H1 (cell line): ENCODE measurements at regions not wholly inside any gene's neighbourhood (a gene's known extent, or its start where the extent isn't known, plus 50 kb on each side); places are given as distances from the start of the nearest gene placed in this dataset.

Experiments used
- CTCF ChIA-PET: fragments of 300-600 bp; sonication (Branson Sonifier 250); formaldehyde crosslinking; loops from one replicate; lab custom pipeline; 2021; ENCODE audit not compliant: partially characterized antibody; lab: Charles Lee
- POLR2A ChIA-PET: fragments of 300-600 bp; sonication (Branson Sonifier 250); formaldehyde crosslinking; loops from one replicate; lab custom pipeline; 2021; ENCODE audit warnings: inconsistent platforms; ENCODE audit not compliant: partially characterized antibody; lab: Charles Lee
- DNase-seq, 2 experiments: peaks; one replicate each; pipeline versions ENCODE4 v3.0.0 to v3.0.0-alpha.2; 2010 to 2022; ENCODE audit warnings: low spot score in 2 of 2, low read depth in 1 of 2, mixed read lengths in 1 of 2
- FAIRE-seq: peaks from 2 replicates; lab custom pipeline; 2011; peaks lifted over from hg19 to GRCh38; lab: Jason Lieb, UNC
- H2AFZ ChIP-seq: 2 replicates; pipeline ENCODE4 v1.8.1; 2012; ENCODE audit warnings: low read length, inconsistent platforms
- H2AK5ac ChIP-seq: 2 replicates; pipeline ENCODE4 v1.6.1; 2013; ENCODE audit warnings: low read depth, low read length
- H2BK120ac ChIP-seq: replicated peaks from 2 replicates; pipeline ENCODE3; 2013; ENCODE audit warnings: low read depth, low read length, inconsistent platforms
- H2BK12ac ChIP-seq: 2 replicates; pipeline ENCODE4 v1.6.1; 2013; ENCODE audit warnings: low read depth, low read length
- H2BK15ac ChIP-seq: 2 replicates; pipeline ENCODE4 v1.6.1; 2013; ENCODE audit warnings: low read length
- H2BK20ac ChIP-seq: 2 replicates; pipeline ENCODE4 v1.6.1; 2013; ENCODE audit warnings: low read length
- H2BK5ac ChIP-seq: 2 replicates; pipeline ENCODE4 v1.6.1; 2013; ENCODE audit warnings: low read depth, low read length
- H3K14ac ChIP-seq: 2 replicates; pipeline ENCODE4 v1.6.1; 2013; ENCODE audit warnings: inconsistent platforms; ENCODE audit not compliant: insufficient read length
- H3K18ac ChIP-seq: 2 replicates; pipeline ENCODE4 v1.6.1; 2013; ENCODE audit warnings: low read length; ENCODE audit errors: extremely low read depth
- H3K23ac ChIP-seq: 2 replicates; pipeline ENCODE4 v1.6.1; 2013; ENCODE audit warnings: inconsistent platforms; ENCODE audit not compliant: insufficient read length
- H3K23me2 ChIP-seq: 2 replicates; pipeline ENCODE4 v1.6.1; 2013; ENCODE audit warnings: low read depth, low read length
- H3K27ac ChIP-seq: 2 replicates; pipeline ENCODE4 v1.6.1; 2011; ENCODE audit warnings: low read depth, low read length, inconsistent platforms
- H3K27me3 ChIP-seq, 4 experiments: replicated peaks in 1 of 4; 1 replicate in 1 of 4; 2 replicates in 3 of 4; pipeline versions ENCODE4 v1.6.1 to v1.8.1; 2011 to 2013; ENCODE audit warnings: low read length in 3 of 4, mild to moderate bottlenecking in 3 of 4, inconsistent platforms in 2 of 4, mixed read lengths in 2 of 4, moderate library complexity in 1 of 4; ENCODE audit not compliant: control insufficient read depth in 3 of 4, insufficient read depth in 3 of 4; ENCODE audit errors: extremely low read depth in 1 of 4
- H3K36me3 ChIP-seq, 4 experiments: 2 replicates each; pipeline versions ENCODE4 v1.6.1 to v1.8.1; 2011 to 2013; ENCODE audit warnings: mild to moderate bottlenecking in 4 of 4, low read length in 3 of 4, moderate library complexity in 2 of 4, control low read depth in 1 of 4, inconsistent platforms in 1 of 4; ENCODE audit not compliant: insufficient read depth in 4 of 4, control insufficient read depth in 2 of 4
- H3K4ac ChIP-seq: replicated peaks from 2 replicates; pipeline ENCODE3; 2013; ENCODE audit warnings: low read length, low read depth, mixed read lengths, inconsistent platforms; ENCODE audit not compliant: insufficient read length
- H3K4me1 ChIP-seq, 4 experiments: replicated peaks in 1 of 4; 1 replicate in 1 of 4; 2 replicates in 3 of 4; pipeline versions ENCODE4 v1.6.1 to v1.8.1; 2011 to 2013; ENCODE audit warnings: low read length in 3 of 4, inconsistent platforms in 2 of 4, mixed read lengths in 1 of 4; ENCODE audit not compliant: insufficient read depth in 4 of 4, control insufficient read depth in 3 of 4
- H3K4me2 ChIP-seq, 2 experiments: 2 replicates each; pipeline versions ENCODE4 v1.6.1 to v1.8.1; 2011 to 2013; ENCODE audit warnings: low read depth in 2 of 2, low read length in 2 of 2, control low read depth in 1 of 2, inconsistent platforms in 1 of 2, mild to moderate bottlenecking in 1 of 2; ENCODE audit not compliant: insufficient read depth in 1 of 2
- H3K4me3 ChIP-seq, 4 experiments: fragments of 200-600, 300-600 bp in 1 of 4; sonication (generic), shearing (Covaris generic), sonication (Bioruptor Twin) in 1 of 4; 2 replicates each; pipeline versions ENCODE4 v1.5.1 to v1.8.1; 2011 to 2016; ENCODE audit warnings: low read length in 4 of 4, low read depth in 3 of 4, control low read depth in 2 of 4, inconsistent platforms in 2 of 4, mild to moderate bottlenecking in 2 of 4, mixed read lengths in 1 of 4, moderate library complexity in 1 of 4; ENCODE audit not compliant: insufficient read depth in 2 of 4; ENCODE audit errors: extremely low read depth in 1 of 4
- H3K56ac ChIP-seq: replicated peaks from 2 replicates; pipeline ENCODE3; 2013; ENCODE audit warnings: low read depth, mild to moderate bottlenecking, mixed read lengths, low read length, inconsistent platforms; ENCODE audit not compliant: insufficient read length
- H3K79me1 ChIP-seq: 2 replicates; pipeline ENCODE4 v1.6.1; 2013; ENCODE audit warnings: low read depth, low read length, control low read depth
- H3K79me2 ChIP-seq, 2 experiments: 2 replicates each; pipeline versions ENCODE4 v1.6.1 to v1.8.1; 2012 to 2013; ENCODE audit warnings: low read length in 2 of 2, mild to moderate bottlenecking in 2 of 2, inconsistent platforms in 1 of 2; ENCODE audit not compliant: insufficient read depth in 2 of 2, control insufficient read depth in 1 of 2
- H3K9ac ChIP-seq, 4 experiments: replicated peaks in 1 of 4; 1 replicate in 1 of 4; 2 replicates in 3 of 4; pipeline versions ENCODE4 v1.6.1 to v1.8.1; 2011 to 2013; ENCODE audit warnings: low read depth in 3 of 4, low read length in 3 of 4, control low read depth in 2 of 4, mild to moderate bottlenecking in 2 of 4, moderate library complexity in 2 of 4, inconsistent platforms in 1 of 4; ENCODE audit errors: extremely low read depth in 1 of 4
- H3K9me3 ChIP-seq, 2 experiments: 2 replicates each; pipeline versions ENCODE4 v1.6.1 to v1.8.1; 2012 to 2013; ENCODE audit warnings: mild to moderate bottlenecking in 2 of 2, moderate library complexity in 2 of 2, control low read depth in 1 of 2, inconsistent platforms in 1 of 2, low read depth in 1 of 2, low read length in 1 of 2, mixed read lengths in 1 of 2; ENCODE audit not compliant: insufficient read depth in 2 of 2
- H4K20me1 ChIP-seq, 2 experiments: replicated peaks in 1 of 2; 2 replicates each; pipeline versions ENCODE3 to v1.8.1; 2011 to 2013; ENCODE audit warnings: inconsistent platforms in 2 of 2, low read length in 2 of 2, mild to moderate bottlenecking in 1 of 2; ENCODE audit not compliant: insufficient read depth in 2 of 2, control insufficient read depth in 1 of 2
- H4K5ac ChIP-seq: 2 replicates; pipeline ENCODE4 v1.6.1; 2013; ENCODE audit warnings: low read length, low read depth, mixed read lengths, inconsistent platforms; ENCODE audit not compliant: insufficient read length
- H4K8ac ChIP-seq: 2 replicates; pipeline ENCODE4 v1.8.0; 2013; ENCODE audit warnings: mild to moderate bottlenecking, moderate library complexity, low read length, inconsistent platforms; ENCODE audit not compliant: insufficient read depth; ENCODE audit errors: extremely low read depth
- H4K91ac ChIP-seq: replicated peaks from 2 replicates; pipeline ENCODE3; 2013; ENCODE audit warnings: low read length, mixed read lengths, inconsistent platforms; ENCODE audit not compliant: insufficient read length
- FOSL1 ChIP-seq: IDR thresholded peaks from 2 replicates; pipeline ENCODE4 v1.6.1; 2011; ENCODE audit warnings: mild to moderate bottlenecking, low read depth, low read length, moderate library complexity; ENCODE audit not compliant: insufficient read depth
- NANOG ChIP-seq: IDR thresholded peaks from 2 replicates; pipeline ENCODE4 v1.6.1; 2011; ENCODE audit warnings: low read length, low read depth, mild to moderate bottlenecking, inconsistent platforms; ENCODE audit not compliant: insufficient read depth, poor library complexity, severe bottlenecking
- POLR2AphosphoS5 ChIP-seq: IDR thresholded peaks from 2 replicates; pipeline ENCODE4 v1.6.1; 2011; ENCODE audit warnings: low read depth, low read length
- WGBS, 2 experiments: shearing (Covaris generic) in 1 of 2; methylation state at CpG; one replicate each; pipeline versions ENCODE4 v1.1.6 to v1.1.7; 2013 to 2015; ENCODE audit warnings: low lambda C conversion rate in 2 of 2, mixed read lengths in 2 of 2, inconsistent platforms in 1 of 2, low coverage in 1 of 2, missing lambda C conversion rate in 1 of 2; ENCODE audit not compliant: insufficient replicate concordance in 2 of 2, insufficient coverage in 1 of 2, insufficient read length in 1 of 2; ENCODE audit errors: extremely low coverage in 1 of 2, missing lambda C conversion rate in 1 of 2; 5-methylcytosine and 5-hydroxymethylcytosine counted together

DNA sequence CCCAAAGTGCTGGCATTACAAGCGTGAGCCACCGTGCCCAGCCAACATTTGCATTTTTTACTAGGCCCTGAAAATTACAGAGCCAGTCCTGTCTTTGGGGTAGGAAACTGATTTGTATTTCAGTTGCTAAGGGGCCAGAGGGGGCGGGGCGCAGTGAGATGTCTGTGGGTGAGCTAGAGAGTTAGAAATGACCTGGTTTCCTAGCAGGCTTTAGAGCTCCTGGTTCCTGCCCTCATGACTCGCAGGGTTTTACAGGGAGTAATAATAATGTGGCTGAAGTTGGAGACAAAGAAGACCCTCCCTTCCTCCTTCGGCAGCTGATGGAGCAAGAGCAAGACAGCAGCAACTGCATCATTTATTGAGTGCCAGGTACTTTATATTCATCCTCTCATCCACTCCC, 131.5 kb downstream of the TFAP2C start:
- no peak overlapping the region for H3K23ac ChIP-seq
- no peaks in the 10 kb centered on the region for H3K36me3 ChIP-seq
- no peak overlapping the region for H2BK120ac ChIP-seq
- H3K18ac ChIP-seq = no peak overlapping the region
- DNase-seq (no peak), FAIRE-seq (no peak)
- CTCF ChIA-PET = interaction anchor here (1.1 kb wide), 1 partner anchor 123 kb away, joined by 3 read pairs; no protein-coding TSS in a partner anchor
- H3K56ac ChIP-seq = no peak overlapping the region
- H3K4me1 ChIP-seq = peaks cover 0 to 3% (median 0%) of the 10 kb centered on the region in 4 experiments; a peak in 1 of 7 replicates
- H4K5ac ChIP-seq = no peak overlapping the region
- no peak overlapping the region for H2BK12ac ChIP-seq
- no peak overlapping the region for H3K4ac ChIP-seq
- no peak for TF ChIP-seq NANOG
- no peak for TF ChIP-seq POLR2AphosphoS5
- TF ChIP-seq FOSL1 = no peak
- TF ChIP-seq, all 59 proteins: peak for 0
- 89% methylated on average over 6 of the region's 6 CpGs; no CpG with 5 or more reads in 1 of the 2 experiments for WGBS, 2 experiments
- Histone ChIP-seq H4K8ac (no peak overlapping the region), H4K20me1 (peaks cover 0 to 4% of the 10 kb centered on the region in 2 experiments), H2AK5ac (no peak overlapping the region), H2BK15ac (no peak overlapping the region), H3K9me3 (no peaks in the 10 kb centered on the region), H3K4me3 (no peak overlapping the region), H2AFZ (no peak overlapping the region), H3K79me2 (no peaks in the 10 kb centered on the region), H3K9ac (no peak overlapping the region), H2BK20ac (no peak overlapping the region), H3K27ac (no peak overlapping the region; the same call in 1 of the 2 replicates), H3K23me2 (peaks cover 6% of the 10 kb centered on the region; the same call in 1 of the 2 replicates), H3K14ac (no peak overlapping the region), H3K27me3 (no peaks in the 10 kb centered on the region), H4K91ac (no peak overlapping the region), H3K4me2 (no peak overlapping the region), H3K79me1 (no peaks in the 10 kb centered on the region), H2BK5ac (no peak overlapping the region)
- POLR2A ChIA-PET = interaction anchor here (0.7 kb wide), 1 partner anchor 10 kb away, joined by 3 read pairs; no protein-coding TSS in a partner anchor
